Gastroesophageal sphincter (tissue), 4 donors: ENCODE measurements at regions not wholly inside any gene's neighbourhood (a gene's known extent, or its start where the extent isn't known, plus 50 kb on each side); places are given as distances from the start of the nearest gene placed in this dataset.

Experiments
- ATAC-seq: fragments of 150-250 bp; one replicate; pipeline ENCODE4 v1.9.1; 2016; ENCODE audit warnings: mild to moderate bottlenecking, moderate library complexity
- H3K27ac ChIP-seq, 4 donors: fragments of 200-600 bp; sonication (generic) in 3 of 4; 1 replicate in 3 of 4; 2 replicates in 1 of 4; pipeline ENCODE4 v1.5.1; 2016 to 2019
- H3K27me3 ChIP-seq: fragments of 200-600 bp; sonication (generic); one replicate; pipeline ENCODE4 v1.5.1; 2019
- H3K36me3 ChIP-seq, 2 donors: fragments of 200-600 bp; sonication (generic); one replicate each; pipeline ENCODE4 v1.5.1; 2019; ENCODE audit warnings: control low read depth in 1 of 2
- H3K4me1 ChIP-seq, 3 donors: fragments of 200-600 bp; sonication (generic); 1 replicate in 2 of 3; 2 replicates in 1 of 3; pipeline ENCODE4 v1.5.1; 2016 to 2019; ENCODE audit warnings: control low read depth in 2 of 3
- H3K4me3 ChIP-seq, 2 donors: fragments of 200-600 bp; sonication (generic); one replicate each; pipeline ENCODE4 v1.5.1; 2019; ENCODE audit warnings: mild to moderate bottlenecking in 1 of 2, moderate library complexity in 1 of 2
- H3K9me3 ChIP-seq, 3 donors: fragments of 200-600 bp; sonication (generic); one replicate each; pipeline ENCODE4 v1.5.1; 2017 to 2019; ENCODE audit warnings: control low read depth in 2 of 3
- CTCF ChIP-seq, 4 experiments: fragments of 200-600 bp in 2 of 4; fragments of 450-650 bp in 2 of 4; sonication (generic) in 1 of 4; IDR thresholded peaks; one replicate each; pipeline ENCODE4 v1.5.1; 2017 to 2019; ENCODE audit warnings: antibody characterized with exemption in 4 of 4, mild to moderate bottlenecking in 2 of 4, moderate library complexity in 2 of 4
- EP300 ChIP-seq: sonication (generic); formaldehyde crosslinking; IDR thresholded peaks from one replicate; pipeline ENCODE4 v1.6.1; 2017; ENCODE audit warnings: antibody characterized with exemption, mild to moderate bottlenecking
- POLR2A ChIP-seq, 2 donors: fragments of 450-650 bp; IDR thresholded peaks; one replicate each; pipeline ENCODE4 v1.6.1; 2017; ENCODE audit warnings: antibody characterized with exemption in 2 of 2, mild to moderate bottlenecking in 2 of 2, moderate library complexity in 1 of 2
- POLR2AphosphoS5 ChIP-seq: sonication (generic); formaldehyde crosslinking; IDR thresholded peaks from one replicate; pipeline ENCODE4 v1.6.1; 2017; ENCODE audit warnings: antibody characterized with exemption
- WGBS, 2 donors: methylation state at CpG; one replicate each; pipeline ENCODE4 v1.1.5; 2018; ENCODE audit warnings: low coverage in 1 of 2; 5-methylcytosine and 5-hydroxymethylcytosine counted together

- TF ChIP-seq EP300: no peak
- TF ChIP-seq POLR2AphosphoS5: no peak
- no peak for TF ChIP-seq POLR2A (IDR thresholded peaks at IDR 0.05)
- TF ChIP-seq CTCF (IDR thresholded peaks at IDR 0.05): no peak
- no peaks in the 10 kb centered on the region for H3K36me3 ChIP-seq
- H3K4me1 ChIP-seq: no peaks in the 10 kb centered on the region
- H3K27ac ChIP-seq: no peak overlapping the region
- WGBS, 2 donors: 51 to 61% methylated on average over 8 of the region's 8 CpGs
- no peak for ATAC-seq
- no peak overlapping the region for H3K4me3 ChIP-seq
- peaks cover 33% of the 10 kb centered on the region for H3K27me3 ChIP-seq
- H3K9me3 ChIP-seq: peaks cover 0 to 12% (median 0%) of the 10 kb centered on the region in 3 donors
Observed at GRCh38 chr13:111564606-111565005, 244.2 kb downstream of the TEX29 start.

- H3K27me3 ChIP-seq: peaks cover 32% of the 10 kb centered on the region
- no peaks in the 10 kb centered on the region for H3K36me3 ChIP-seq
- H3K4me1 ChIP-seq: no peaks in the 10 kb centered on the region
- 90% methylated on average over 2 of the region's 10 CpGs; no CpG with 5 or more reads in 1 of the 2 donors for WGBS, 2 donors
- H3K4me3 ChIP-seq: no peak overlapping the region
- peaks cover 0 to 13% (median 0%) of the 10 kb centered on the region in 3 donors for H3K9me3 ChIP-seq
- ATAC-seq: no peak
- H3K27ac ChIP-seq: no peak overlapping the region
- no peak for TF ChIP-seq POLR2A (IDR thresholded peaks at IDR 0.05)
- no peak for TF ChIP-seq EP300
- no peak for TF ChIP-seq POLR2AphosphoS5
- no peak for TF ChIP-seq CTCF (IDR thresholded peaks at IDR 0.05)
Observed at GRCh38 chr13:111565400-111565799, 245.0 kb downstream of the TEX29 start.

- 75 to 95% methylated on average over 11 to 12 of the region's 12 CpGs for WGBS, 2 donors
- Histone ChIP-seq H3K27ac (no peak overlapping the region), H3K36me3 (no peaks in the 10 kb centered on the region), H3K9me3 (peaks cover 0 to 13% (median 0%) of the 10 kb centered on the region in 3 donors), H3K27me3 (peaks cover 44% of the 10 kb centered on the region), H3K4me3 (no peak overlapping the region), H3K4me1 (no peaks in the 10 kb centered on the region)
- ATAC-seq: no peak
- TF ChIP-seq POLR2AphosphoS5 (no peak), EP300 (no peak), CTCF (IDR thresholded peaks at IDR 0.05) (no peak), POLR2A (IDR thresholded peaks at IDR 0.05) (no peak)
Observed at GRCh38 chr13:111566567-111566966, 246.1 kb downstream of the TEX29 start.

GRCh38 chr13:111567637-111568036 lies 247.2 kb downstream of the TEX29 start:
- ATAC-seq: no peak
- H3K27me3 ChIP-seq: peaks cover 49% of the 10 kb centered on the region
- H3K4me1 ChIP-seq: no peaks in the 10 kb centered on the region
- H3K27ac ChIP-seq: no peak overlapping the region
- H3K4me3 ChIP-seq: no peak overlapping the region
- 81 to 91% methylated on average over 5 to 15 of the region's 16 CpGs for WGBS, 2 donors
- TF ChIP-seq CTCF (IDR thresholded peaks at IDR 0.05) (no peak), POLR2AphosphoS5 (no peak), EP300 (no peak), POLR2A (IDR thresholded peaks at IDR 0.05) (no peak)
- no peaks in the 10 kb centered on the region for H3K36me3 ChIP-seq
- peaks cover 0 to 13% (median 0%) of the 10 kb centered on the region in 3 donors for H3K9me3 ChIP-seq

- Histone ChIP-seq H3K9me3 (peaks cover 0 to 18% (median 0%) of the 10 kb centered on the region in 3 donors), H3K4me1 (no peaks in the 10 kb centered on the region), H3K36me3 (no peaks in the 10 kb centered on the region), H3K27ac (no peak overlapping the region), H3K27me3 (peaks cover 52% of the 10 kb centered on the region), H3K4me3 (no peak overlapping the region)
- TF ChIP-seq POLR2AphosphoS5 (no peak), EP300 (no peak), POLR2A (IDR thresholded peaks at IDR 0.05) (no peak), CTCF (IDR thresholded peaks at IDR 0.05) (no peak)
- no peak for ATAC-seq
- 62 to 64% methylated on average over 4 to 8 of the region's 8 CpGs for WGBS, 2 donors
Observed at GRCh38 chr13:111568290-111568689, 247.8 kb downstream of the TEX29 start.
